ENCODE measurements at regions not wholly inside any gene's neighbourhood (a gene's known extent, or its start where the extent isn't known, plus 50 kb on each side); places are given as distances from the start of the nearest gene placed in this dataset.
"Not testable (repeated sequence)": the region's sequence is repeated elsewhere in the genome, so short reads cannot be mapped to it uniquely, and the experiment has no call there.

GRCh38 chr7:111676167-111676566, 113.9 kb upstream of the IMMP2L start:
- Mint-ChIP-seq H3K4me3 (no peak overlapping the region), H3K27me3 (peaks cover 6% of the 10 kb centered on the region), H3K27ac (no peak overlapping the region), H3K36me3 (no peaks in the 10 kb centered on the region), H3K4me1 (no peaks in the 10 kb centered on the region), H3K9me3 (no peaks in the 10 kb centered on the region)
- no peak for DNase-seq

GRCh38 chr7:111672901-111673300, 110.6 kb upstream of the IMMP2L start:
- H3K27me3 Mint-ChIP-seq: peaks cover 9% of the 10 kb centered on the region
- no peaks in the 10 kb centered on the region for H3K4me1 Mint-ChIP-seq
- H3K9me3 Mint-ChIP-seq: no peaks in the 10 kb centered on the region
- H3K36me3 Mint-ChIP-seq: no peaks in the 10 kb centered on the region
- H3K27ac Mint-ChIP-seq: no peak overlapping the region
- H3K4me3 Mint-ChIP-seq: no peak overlapping the region
- no peak for DNase-seq

DNA sequence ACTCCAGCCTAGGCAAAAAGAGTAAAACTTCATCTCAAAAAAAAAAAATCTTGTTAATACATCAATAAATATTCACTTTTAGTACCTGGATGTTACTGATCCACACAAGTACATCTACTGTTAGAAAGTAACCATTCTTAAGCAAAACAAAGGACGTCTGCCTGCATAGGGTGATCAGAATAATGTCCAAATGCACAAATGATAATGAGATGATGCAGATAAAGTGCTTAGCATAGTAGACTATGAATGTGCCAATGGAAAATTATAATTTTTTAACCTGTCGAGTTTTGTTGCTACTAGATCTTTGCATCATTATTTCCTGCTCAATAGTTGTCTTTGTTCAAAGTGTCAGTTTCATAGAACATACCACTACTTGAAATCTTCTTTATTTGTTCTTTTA, 109.6 kb upstream of the IMMP2L start:
- DNase-seq: no peak
- Mint-ChIP-seq H3K36me3 (no peaks in the 10 kb centered on the region), H3K4me3 (no peak overlapping the region), H3K9me3 (no peaks in the 10 kb centered on the region), H3K4me1 (no peaks in the 10 kb centered on the region), H3K27me3 (peaks cover 9% of the 10 kb centered on the region), H3K27ac (no peak overlapping the region)

DNA sequence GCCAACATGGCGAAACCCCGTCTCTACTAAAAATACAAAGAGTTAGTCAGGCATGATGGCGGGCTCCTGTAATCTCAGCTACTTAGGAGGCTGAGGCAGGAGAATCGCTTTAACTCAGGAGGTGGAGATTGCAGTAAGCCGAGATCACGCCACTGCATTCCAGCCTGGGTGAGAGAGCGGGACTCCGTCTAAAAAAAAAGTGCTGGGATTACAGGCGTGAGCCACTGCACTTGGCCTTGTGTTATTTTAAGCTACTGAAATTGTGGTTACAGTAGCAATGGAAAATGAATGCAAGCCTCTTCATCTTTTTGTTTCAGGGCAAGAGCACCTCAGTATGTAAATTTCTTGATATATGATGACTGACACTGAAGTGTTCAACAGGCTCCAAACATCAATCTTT, 106.4 kb upstream of the IMMP2L start:
- no peaks in the 10 kb centered on the region for H3K36me3 Mint-ChIP-seq
- DNase-seq: no peak
- H3K4me3 Mint-ChIP-seq: no peak overlapping the region
- H3K9me3 Mint-ChIP-seq: no peaks in the 10 kb centered on the region
- H3K27me3 Mint-ChIP-seq: peaks cover 9% of the 10 kb centered on the region
- H3K4me1 Mint-ChIP-seq: no peaks in the 10 kb centered on the region
- H3K27ac Mint-ChIP-seq: no peak overlapping the region

DNA sequence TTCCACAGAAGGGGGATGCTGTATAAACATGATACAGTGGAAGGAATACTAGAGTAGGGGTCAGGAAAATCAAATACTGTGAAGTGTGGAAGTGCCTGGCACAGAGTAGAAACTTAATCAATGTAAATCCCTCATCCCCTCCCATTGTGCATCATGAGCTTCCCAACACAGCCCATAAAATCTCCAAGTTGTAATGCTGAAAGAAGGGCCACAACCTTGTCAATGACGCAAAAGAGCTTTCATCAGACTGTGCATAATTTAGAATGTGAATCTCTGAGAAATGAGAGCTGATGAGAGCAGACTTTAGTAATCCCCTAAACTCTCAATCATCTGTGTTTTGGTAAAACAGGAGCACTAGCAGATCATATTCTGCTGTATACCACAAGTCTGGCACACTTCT, 105.2 kb upstream of the IMMP2L start:
- Mint-ChIP-seq H3K27ac (no peak overlapping the region), H3K4me1 (no peaks in the 10 kb centered on the region), H3K4me3 (no peak overlapping the region), H3K9me3 (no peaks in the 10 kb centered on the region), H3K36me3 (no peaks in the 10 kb centered on the region), H3K27me3 (peaks cover 9% of the 10 kb centered on the region)
- DNase-seq: no peak

- Mint-ChIP-seq H3K36me3 (no peaks in the 10 kb centered on the region), H3K4me3 (no peak overlapping the region), H3K27me3 (peaks cover 11% of the 10 kb centered on the region), H3K9me3 (no peaks in the 10 kb centered on the region), H3K4me1 (no peaks in the 10 kb centered on the region), H3K27ac (no peak overlapping the region)
- DNase-seq: no peak
Measured at GRCh38 chr7:111666260-111666659, 104.0 kb upstream of the IMMP2L start.

DNA sequence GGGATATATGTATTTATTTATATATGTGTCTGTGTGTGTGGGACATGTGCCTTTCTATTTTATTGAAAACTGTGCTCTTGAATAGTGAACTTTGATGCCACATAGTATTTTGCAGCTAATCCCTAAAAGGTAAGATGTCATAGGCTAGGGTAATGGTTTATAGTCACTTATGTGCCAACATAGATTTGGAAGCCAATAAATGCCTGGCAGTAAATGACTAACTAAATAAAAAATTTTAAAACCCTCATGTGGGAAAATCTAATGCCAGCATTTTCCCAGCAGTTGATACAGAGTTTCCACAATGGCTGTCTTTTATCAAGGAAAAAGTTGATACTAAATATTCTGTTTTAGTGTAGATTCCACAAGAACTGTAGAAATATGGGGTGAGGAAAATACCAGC, 101.5 kb upstream of the IMMP2L start:
- H3K27ac Mint-ChIP-seq: no peak overlapping the region
- H3K27me3 Mint-ChIP-seq: peaks cover 4% of the 10 kb centered on the region
- no peaks in the 10 kb centered on the region for H3K36me3 Mint-ChIP-seq
- H3K9me3 Mint-ChIP-seq: no peaks in the 10 kb centered on the region
- no peak overlapping the region for H3K4me3 Mint-ChIP-seq
- DNase-seq: no peak
- no peaks in the 10 kb centered on the region for H3K4me1 Mint-ChIP-seq

- Mint-ChIP-seq H3K36me3 (no peaks in the 10 kb centered on the region), H3K4me3 (no peak overlapping the region), H3K4me1 (no peaks in the 10 kb centered on the region), H3K9me3 (no peaks in the 10 kb centered on the region), H3K27ac (no peak overlapping the region), H3K27me3 (peaks cover 4% of the 10 kb centered on the region)
- DNase-seq: no peak
Measured at GRCh38 chr7:111662386-111662785, 100.1 kb upstream of the IMMP2L start.

- H3K27me3 Mint-ChIP-seq: peaks cover 4% of the 10 kb centered on the region
- H3K4me3 Mint-ChIP-seq: no peak overlapping the region
Measured at GRCh38 chr7:111660478-111660877, 98.2 kb upstream of the IMMP2L start.

DNA sequence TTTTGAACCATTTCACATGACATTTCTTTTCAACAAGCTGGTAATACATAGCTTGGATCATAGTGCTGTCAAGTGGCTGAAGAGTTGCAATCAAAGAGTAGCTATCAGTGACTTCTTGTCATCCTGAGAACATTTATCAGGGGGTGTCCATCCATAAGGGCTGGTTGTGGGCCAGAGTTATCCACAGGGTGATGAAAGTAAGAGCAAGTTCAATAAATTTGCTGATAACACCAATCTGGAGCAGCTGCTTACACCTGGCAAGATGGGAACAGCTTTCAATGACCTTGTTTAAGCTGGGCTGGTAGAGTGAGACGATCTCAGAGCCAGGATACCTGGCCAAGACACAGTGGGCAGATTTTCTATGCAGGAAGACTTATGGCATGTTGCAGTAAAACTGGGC, 96.3 kb upstream of the IMMP2L start:
- H3K4me1 Mint-ChIP-seq: no peaks in the 10 kb centered on the region
- peaks cover 4% of the 10 kb centered on the region for H3K27me3 Mint-ChIP-seq
- H3K36me3 Mint-ChIP-seq: no peaks in the 10 kb centered on the region
- no peak overlapping the region for H3K27ac Mint-ChIP-seq
- H3K9me3 Mint-ChIP-seq: no peaks in the 10 kb centered on the region
- H3K4me3 Mint-ChIP-seq: no peak overlapping the region
- DNase-seq: no peak

More at GRCh38 chr7:111660478-111660877, 98.2 kb upstream of the IMMP2L start:
- Mint-ChIP-seq H3K4me1 (no peaks in the 10 kb centered on the region), H3K27ac (no peak overlapping the region), H3K36me3 (no peaks in the 10 kb centered on the region), H3K9me3 (no peaks in the 10 kb centered on the region)
- no peak for DNase-seq

- Mint-ChIP-seq H3K9me3 (peaks cover 6% of the 10 kb centered on the region), H3K36me3 (no peaks in the 10 kb centered on the region), H3K27me3 (peaks cover 10% of the 10 kb centered on the region), H3K4me1 (no peaks in the 10 kb centered on the region), H3K27ac (no peak overlapping the region), H3K4me3 (no peak overlapping the region)
- no peak for DNase-seq
Measured at GRCh38 chr7:111657018-111657417, 94.7 kb upstream of the IMMP2L start.

GRCh38 chr7:111654343-111654742, 92.1 kb upstream of the IMMP2L start:
- DNase-seq: no peak
- peaks cover 6% of the 10 kb centered on the region for H3K27me3 Mint-ChIP-seq
- no peaks in the 10 kb centered on the region for H3K4me1 Mint-ChIP-seq
- peaks cover 6% of the 10 kb centered on the region for H3K9me3 Mint-ChIP-seq
- no peak overlapping the region for H3K4me3 Mint-ChIP-seq
- no peaks in the 10 kb centered on the region for H3K36me3 Mint-ChIP-seq
- no peak overlapping the region for H3K27ac Mint-ChIP-seq

DNA sequence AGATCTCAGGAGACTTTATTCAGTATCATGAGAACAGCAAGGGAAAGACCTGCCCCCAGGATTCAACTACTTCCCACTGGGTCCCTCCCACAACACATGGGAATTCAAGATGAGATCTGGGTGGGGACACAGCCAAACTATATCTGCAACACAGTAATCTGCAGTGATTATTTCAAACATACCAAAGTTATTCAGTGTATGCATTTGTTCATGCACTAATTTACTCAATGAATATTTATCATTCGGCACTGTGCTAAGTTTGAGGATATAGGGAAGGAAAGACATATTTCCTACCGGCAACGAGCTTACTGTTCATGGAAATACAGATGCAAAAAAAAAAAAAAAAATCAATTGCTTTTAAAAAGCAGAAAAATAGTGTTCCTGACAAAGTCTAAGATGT, 91.6 kb upstream of the IMMP2L start:
- no peak overlapping the region for H3K27ac Mint-ChIP-seq
- no peaks in the 10 kb centered on the region for H3K4me1 Mint-ChIP-seq
- H3K9me3 Mint-ChIP-seq: peaks cover 6% of the 10 kb centered on the region
- H3K4me3 Mint-ChIP-seq: no peak overlapping the region
- no peaks in the 10 kb centered on the region for H3K36me3 Mint-ChIP-seq
- peaks cover 6% of the 10 kb centered on the region for H3K27me3 Mint-ChIP-seq
- no peak for DNase-seq

DNA sequence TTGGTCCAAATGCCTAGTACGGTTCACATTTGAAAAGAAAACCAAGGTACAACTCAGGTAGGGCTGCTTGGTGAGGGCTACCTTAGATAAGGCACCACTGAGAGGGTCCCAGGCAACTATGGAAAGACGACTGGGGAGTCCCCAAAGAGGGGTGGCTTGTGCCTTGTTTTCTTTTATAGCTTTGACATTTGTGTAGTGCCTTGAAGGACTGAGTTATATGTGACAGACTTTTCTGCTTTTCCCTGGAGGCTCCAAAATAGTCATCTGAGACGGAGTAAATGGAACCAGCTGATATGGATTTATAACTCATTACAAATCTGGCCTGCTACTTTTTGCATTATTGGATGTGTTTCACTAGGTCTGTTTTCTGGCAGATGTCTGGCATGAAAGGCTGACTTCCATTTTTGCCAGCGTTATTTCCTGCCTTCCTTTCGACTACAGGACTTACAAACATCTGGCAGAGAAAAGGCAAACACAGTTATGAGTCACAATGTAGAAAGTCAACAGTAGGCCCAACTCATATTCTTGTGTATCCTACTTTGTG, 88.2 kb upstream of the IMMP2L start:
- DNase-seq: no peak
- Mint-ChIP-seq H3K27me3 (peaks cover 6% of the 10 kb centered on the region), H3K4me1 (no peaks in the 10 kb centered on the region), H3K27ac (no peak overlapping the region), H3K4me3 (no peak overlapping the region), H3K36me3 (no peaks in the 10 kb centered on the region), H3K9me3 (peaks cover 6% of the 10 kb centered on the region)

DNA sequence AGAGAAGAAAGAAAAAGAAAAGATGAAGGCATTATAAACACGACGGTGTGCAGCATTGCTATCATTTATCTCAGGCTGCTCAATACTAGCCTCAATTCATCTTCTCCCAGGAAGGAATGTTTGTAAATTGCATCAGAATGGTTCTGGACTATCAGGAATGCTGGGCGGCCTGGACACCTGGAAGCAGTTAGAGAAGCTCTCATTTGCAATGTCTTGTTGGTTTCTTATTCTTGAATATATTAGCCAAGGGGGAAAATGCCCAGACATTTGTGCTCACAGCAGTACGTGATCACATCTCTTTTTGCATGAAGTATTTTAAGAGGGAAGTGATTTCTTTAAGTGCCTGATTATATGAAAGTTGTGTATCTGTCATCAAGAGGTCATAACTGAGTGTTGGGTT, 85.6 kb upstream of the IMMP2L start:
- peaks cover under 1% of the 10 kb centered on the region for H3K9me3 Mint-ChIP-seq
- no peak overlapping the region for H3K4me3 Mint-ChIP-seq
- no peaks in the 10 kb centered on the region for H3K36me3 Mint-ChIP-seq
- no peak overlapping the region for H3K27ac Mint-ChIP-seq
- no peaks in the 10 kb centered on the region for H3K4me1 Mint-ChIP-seq
- no peak for DNase-seq
- peaks cover under 1% of the 10 kb centered on the region for H3K27me3 Mint-ChIP-seq

- not testable (repeated sequence) for H3K9me3 Mint-ChIP-seq, H3K27ac Mint-ChIP-seq, H3K36me3 Mint-ChIP-seq, H3K4me1 Mint-ChIP-seq, H3K27me3 Mint-ChIP-seq, H3K4me3 Mint-ChIP-seq
- peak; percentile 0 for DNase-seq
Measured at GRCh38 chr7:111644595-111644994, 82.3 kb upstream of the IMMP2L start.

GRCh38 chr7:111642373-111642772, 80.1 kb upstream of the IMMP2L start:
- H3K27ac Mint-ChIP-seq: no peak overlapping the region
- H3K27me3 Mint-ChIP-seq: peaks cover 13% of the 10 kb centered on the region
- H3K4me1 Mint-ChIP-seq: no peaks in the 10 kb centered on the region
- H3K9me3 Mint-ChIP-seq: no peaks in the 10 kb centered on the region
- no peaks in the 10 kb centered on the region for H3K36me3 Mint-ChIP-seq
- DNase-seq: no peak
- H3K4me3 Mint-ChIP-seq: no peak overlapping the region

All from activated naive CD8-positive, alpha-beta T cell treated with anti-CD3 and anti-CD28 coated beads for 36 hours (primary cell).